HK-2 (cell line): ENCODE measurements at regions not wholly inside any gene's neighbourhood (a gene's known extent, or its start where the extent isn't known, plus 50 kb on each side); places are given as distances from the start of the nearest gene placed in this dataset.
"Not testable (repeated sequence)": the region's sequence is repeated elsewhere in the genome, so short reads cannot be mapped to it uniquely, and the experiment has no call there.

Experiments
- DNase-seq: peaks from one replicate; pipeline ENCODE4 v3.0.0-alpha.2; 2018; ENCODE audit not compliant: unreplicated experiment

GRCh38 chr4:30589669-30590068, 130.5 kb upstream of the PCDH7 start:
- not testable (repeated sequence) for DNase-seq

DNA sequence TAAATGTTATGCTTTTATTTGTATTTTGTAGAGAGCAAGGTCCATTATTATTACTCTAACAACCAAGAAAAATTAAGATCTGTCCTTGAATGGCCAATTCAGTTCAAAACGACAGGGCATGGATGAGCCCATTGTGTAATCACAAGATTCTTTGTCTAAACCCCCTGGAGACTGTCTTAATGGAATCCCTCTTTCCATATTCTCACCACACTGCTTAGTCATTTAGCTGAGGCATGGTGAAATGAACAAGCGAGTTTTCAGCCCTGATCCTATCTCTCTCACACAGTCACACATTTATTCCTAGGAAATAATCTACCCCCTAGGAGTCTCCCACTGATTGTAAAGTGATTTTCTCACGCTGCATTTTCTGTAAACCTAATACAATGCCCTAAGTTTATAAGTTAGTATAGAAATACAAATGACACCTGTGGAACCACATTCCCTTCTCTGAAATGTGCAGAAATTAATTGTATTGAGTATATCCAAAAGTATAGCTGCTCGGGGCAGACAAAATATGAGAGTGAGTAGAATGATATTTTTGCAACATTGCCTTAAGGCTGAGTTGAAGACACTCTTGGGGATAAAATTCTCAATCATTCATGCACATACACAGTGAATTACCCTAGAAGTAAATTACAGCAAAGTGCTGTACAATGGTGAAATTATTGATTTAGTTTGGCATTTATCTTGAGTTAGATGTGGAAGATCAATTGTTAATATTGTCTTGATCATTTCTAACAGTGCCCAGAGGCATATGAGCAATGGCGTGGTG, 119.7 kb upstream of the PCDH7 start:
- no peak for DNase-seq

GRCh38 chr4:30601070-30601865, 118.9 kb upstream of the PCDH7 start:
- DNase-seq = no peak

- DNase-seq = no peak
Observed at GRCh38 chr4:30605616-30606190, 114.5 kb upstream of the PCDH7 start.

- DNase-seq = no peak
Observed at GRCh38 chr4:30610361-30610760, 109.8 kb upstream of the PCDH7 start.

- DNase-seq = no peak
Observed at GRCh38 chr4:30614771-30615170, 105.4 kb upstream of the PCDH7 start.

DNA sequence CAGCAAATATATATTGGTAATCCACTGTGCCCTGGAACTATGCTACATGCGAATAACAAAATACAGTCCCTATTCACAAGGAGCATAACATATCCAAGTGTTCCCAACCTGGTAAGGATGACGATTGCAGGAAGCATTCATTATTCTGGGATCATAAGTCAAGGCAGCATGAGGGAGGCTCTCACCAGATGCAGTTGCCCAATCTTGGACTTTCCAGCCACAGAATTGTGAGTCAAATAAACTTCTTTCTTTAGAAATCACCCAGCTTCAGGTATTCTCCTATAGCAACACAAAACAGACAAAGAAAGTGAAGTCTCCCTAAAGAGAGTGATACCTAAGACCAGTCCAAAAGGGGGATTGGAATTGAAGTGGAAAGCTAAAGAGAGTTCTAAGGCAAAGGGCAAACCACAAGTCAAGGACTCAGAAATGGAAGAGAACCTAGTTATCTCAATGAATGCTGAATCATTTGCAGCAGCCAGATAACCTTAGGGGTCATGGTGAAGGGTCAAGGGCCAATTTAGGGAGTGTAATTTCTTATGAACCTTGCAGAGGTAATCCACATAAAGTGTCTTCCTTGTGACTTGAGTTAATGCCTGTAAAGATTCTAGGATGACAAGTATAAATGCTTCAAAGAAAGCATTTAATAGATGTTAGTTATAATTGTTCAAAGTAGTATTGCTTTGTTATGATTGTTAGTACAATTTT, 103.1 kb upstream of the PCDH7 start:
- DNase-seq = no peak

DNA sequence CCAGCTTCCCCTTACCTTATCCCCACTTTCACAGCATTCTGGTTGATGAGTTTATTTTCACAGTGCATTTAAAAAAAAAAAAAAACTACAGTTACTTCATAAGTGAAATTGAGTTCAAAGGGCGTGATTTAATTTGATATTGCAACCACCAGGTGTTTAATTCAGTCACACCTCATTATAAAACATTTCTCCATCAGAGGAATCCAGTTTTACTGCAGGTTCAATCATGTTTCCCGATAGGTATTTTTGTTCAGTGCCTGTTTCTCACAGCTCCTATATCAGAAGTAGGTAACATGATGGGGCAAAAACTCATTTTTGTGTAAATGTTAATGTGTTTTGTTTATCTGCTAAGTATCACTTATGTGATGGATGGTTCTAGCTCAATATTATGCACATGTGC, 102.3 kb upstream of the PCDH7 start:
- no peak for DNase-seq

DNA sequence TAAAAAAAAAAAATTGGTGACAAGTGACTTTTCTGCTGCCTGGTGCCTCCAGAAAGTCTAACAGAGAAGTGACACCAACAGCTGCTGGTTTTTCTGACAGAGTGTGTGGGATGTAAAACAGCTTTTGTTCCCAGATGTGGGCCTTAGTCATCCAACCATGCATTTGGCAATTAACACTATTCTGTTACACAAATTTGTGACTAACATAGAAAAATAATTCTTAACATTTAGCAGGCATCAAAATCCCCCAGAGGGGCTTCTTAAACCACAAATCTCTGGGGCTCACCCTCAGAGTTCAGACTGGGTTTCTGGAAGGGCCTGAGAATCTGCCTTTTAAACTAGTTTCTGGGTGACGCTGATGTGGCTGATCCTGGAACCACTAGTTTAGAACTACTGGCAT, 100.5 kb upstream of the PCDH7 start:
- DNase-seq = no peak

- DNase-seq = no peak
Observed at GRCh38 chr4:30620711-30621110, 99.5 kb upstream of the PCDH7 start.

- no peak for DNase-seq
Observed at GRCh38 chr4:30630431-30630830, 89.7 kb upstream of the PCDH7 start.

DNA sequence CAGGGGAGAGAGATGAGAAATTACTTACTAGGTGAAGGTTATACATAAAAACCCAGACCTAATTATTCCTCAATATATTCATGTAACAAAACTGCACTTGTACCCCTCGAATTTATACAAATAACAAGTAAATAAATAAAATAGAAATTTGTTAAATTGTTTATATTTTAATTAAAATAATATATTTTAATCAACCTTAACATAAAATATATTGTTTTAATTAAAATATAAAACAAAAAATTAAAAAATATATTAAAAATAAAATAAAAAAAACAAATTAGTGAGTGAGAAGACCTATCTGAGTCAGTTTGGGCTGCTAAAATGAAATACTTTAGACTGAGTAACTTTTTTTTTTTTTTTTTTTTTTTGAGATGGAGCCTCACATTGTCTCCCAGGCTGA, 87.4 kb upstream of the PCDH7 start:
- DNase-seq = no peak

DNA sequence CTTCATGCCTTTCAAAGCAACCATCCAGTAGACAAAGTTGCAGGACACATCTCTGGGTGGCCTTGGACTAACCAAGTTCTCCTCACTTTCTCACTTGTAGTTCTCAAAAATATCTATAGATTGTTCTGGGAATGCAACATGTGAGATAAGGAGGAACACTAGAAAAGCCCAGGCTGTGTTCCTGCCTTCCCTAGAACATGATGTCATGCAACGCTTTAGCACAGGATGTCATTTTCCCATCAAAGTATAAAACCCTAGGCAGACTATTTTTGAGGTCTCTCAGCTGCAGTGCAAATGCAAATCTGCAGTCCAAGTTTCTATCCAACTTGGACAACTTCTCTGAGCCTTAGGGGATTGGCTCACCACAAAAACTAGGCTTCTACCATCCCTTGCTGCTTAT, 78.8 kb upstream of the PCDH7 start:
- DNase-seq = no peak

DNA sequence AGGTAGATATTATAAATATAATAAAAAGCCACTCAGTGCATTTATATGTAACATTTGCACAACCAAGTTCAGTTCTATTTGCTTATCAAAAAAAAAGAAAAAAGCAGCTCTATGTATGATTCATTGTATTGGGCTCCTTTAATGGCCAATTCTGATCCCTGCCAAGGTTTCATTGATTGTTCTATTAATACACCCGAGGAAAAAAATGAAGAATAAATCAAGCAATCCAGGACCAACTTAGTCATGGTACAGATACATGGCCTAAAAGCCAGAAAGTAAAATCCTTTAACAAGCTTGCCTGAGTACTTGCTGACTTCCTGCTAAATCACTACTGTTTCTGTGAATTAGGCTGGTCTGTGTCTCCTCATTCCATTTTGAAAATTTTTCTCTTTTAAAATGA, 77.6 kb upstream of the PCDH7 start:
- DNase-seq = no peak

- DNase-seq = no peak
Observed at GRCh38 chr4:30653291-30653690, 66.9 kb upstream of the PCDH7 start.

- DNase-seq = no peak
Observed at GRCh38 chr4:30656828-30657227, 63.3 kb upstream of the PCDH7 start.

DNA sequence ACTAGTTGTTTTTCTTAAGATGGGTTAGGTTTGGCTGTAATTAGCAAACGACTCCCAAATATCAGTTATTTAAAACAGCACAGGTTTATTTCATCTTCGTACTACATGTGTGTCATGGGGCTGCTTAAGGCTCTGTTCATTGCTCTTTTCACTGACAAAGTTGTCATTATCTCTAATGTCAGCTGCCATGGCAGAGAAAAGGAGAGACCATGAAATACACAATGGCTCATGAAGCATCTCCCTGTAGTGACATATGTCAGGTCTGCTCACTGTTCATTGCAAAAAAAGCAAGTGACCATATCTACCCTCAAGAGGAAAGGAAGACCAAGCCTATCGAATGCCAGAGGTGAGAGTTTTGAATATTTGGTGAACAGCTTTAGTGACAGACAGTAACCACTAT, 52.2 kb upstream of the PCDH7 start:
- no peak for DNase-seq

DNA sequence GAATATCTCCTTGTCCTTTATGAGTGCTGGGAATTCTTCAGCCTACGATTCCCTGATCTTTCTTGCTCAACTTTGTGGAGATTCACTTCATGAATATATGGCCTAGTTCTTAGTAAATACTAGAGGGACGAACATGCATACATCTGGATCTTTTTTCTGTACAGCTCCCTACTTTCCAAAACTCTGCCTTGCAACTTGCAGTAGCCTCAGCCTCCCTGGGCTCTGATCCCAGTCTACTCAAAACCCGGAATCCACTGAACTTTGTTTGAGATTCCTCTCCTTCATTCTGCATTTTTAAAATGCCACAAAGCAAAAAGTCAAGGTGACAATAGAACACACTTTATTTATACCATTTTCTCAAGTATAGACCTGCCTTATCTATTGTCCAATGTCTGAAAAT, 50.0 kb upstream of the PCDH7 start:
- no peak for DNase-seq
